Transverse colon (tissue), 4 donors: ENCODE measurements at regions not wholly inside any gene's neighbourhood (a gene's known extent, or its start where the extent isn't known, plus 50 kb on each side); places are given as distances from the start of the nearest gene placed in this dataset.
A peak's percentile ranks its signal among the peaks of the same experiment; 100 is the strongest.

Experiments
- DNase-seq: peaks from one replicate; pipeline ENCODE4 v3.0.0-alpha.2; 2019
- H3K27ac ChIP-seq, 4 donors: fragments of 200-600 bp; sonication (generic); 2 replicates each; pipeline ENCODE4 v1.5.1; 2016 to 2018; ENCODE audit warnings: inconsistent platforms in 4 of 4
- H3K27me3 ChIP-seq: fragments of 200-600 bp; sonication (generic); 2 replicates; pipeline ENCODE4 v1.5.1; 2017; ENCODE audit warnings: inconsistent platforms
- H3K36me3 ChIP-seq, 4 donors: fragments of 200-600 bp; sonication (generic); 2 replicates each; pipeline ENCODE4 v1.5.1; 2017 to 2019; ENCODE audit warnings: inconsistent platforms in 4 of 4
- H3K4me1 ChIP-seq, 4 donors: fragments of 200-600 bp; sonication (generic); 2 replicates each; pipeline ENCODE4 v1.5.1; 2017 to 2020; ENCODE audit warnings: inconsistent platforms in 4 of 4
- H3K4me3 ChIP-seq, 4 donors: fragments of 200-600 bp; sonication (generic); 1 replicate in 1 of 4; 2 replicates in 3 of 4; pipeline versions ENCODE4 v1.5.1 to v1.6.1; 2017 to 2019; ENCODE audit warnings: inconsistent platforms in 4 of 4
- H3K9me3 ChIP-seq, 2 donors: fragments of 200-600 bp; sonication (generic); 2 replicates each; pipeline ENCODE4 v1.5.1; 2017 to 2019; ENCODE audit warnings: inconsistent platforms in 2 of 2
- EP300 ChIP-seq: sonication (generic); formaldehyde crosslinking; IDR thresholded peaks from one replicate; pipeline ENCODE4 v1.6.1; 2017; ENCODE audit warnings: antibody characterized with exemption, low read depth
- POLR2A ChIP-seq: fragments of 450-650 bp; IDR thresholded peaks from one replicate; pipeline ENCODE4 v1.6.1; 2016; ENCODE audit warnings: antibody characterized with exemption, mild to moderate bottlenecking, moderate library complexity
- POLR2AphosphoS5 ChIP-seq, 3 donors: sonication (generic); formaldehyde crosslinking; IDR thresholded peaks; one replicate each; pipeline ENCODE4 v1.6.1; 2016; ENCODE audit warnings: antibody characterized with exemption in 3 of 3
- WGBS, 2 donors: methylation state at CpG; one replicate each; pipeline ENCODE4 v1.1.5; 2018; ENCODE audit warnings: low coverage in 1 of 2; 5-methylcytosine and 5-hydroxymethylcytosine counted together
- in situ Hi-C, 4 donors: fragments of 200-750 bp; cut with MboI; loops; one replicate each; pipeline versions ENCODE4 v1.15.0 to v1.15.1; 2017; ENCODE audit warnings: low sequenced_read_pairs in 3 of 4, low pct_ligation_motif_present in 1 of 4, low pct_unique_long_range_greater_than_20kb in 1 of 4
- intact Hi-C: fragments of 100-400 bp; cut with DNase I; formaldehyde crosslinking; loops from one replicate; pipeline ENCODE4 v1.15.1; 2023; ENCODE audit warnings: low total_unique reads
- TF ChIP-seq, protein P1 (sequence below), 5 experiments: fragments of 200-600 bp in 3 of 5; fragments of 450-650 bp in 2 of 5; sonication (generic) in 3 of 5; IDR thresholded peaks; 1 replicate in 2 of 5; 2 replicates in 3 of 5; pipeline ENCODE4 v1.5.1; 2016 to 2017; ENCODE audit warnings: antibody characterized with exemption in 5 of 5, inconsistent platforms in 3 of 5, mild to moderate bottlenecking in 2 of 5, moderate library complexity in 1 of 5

DNA sequence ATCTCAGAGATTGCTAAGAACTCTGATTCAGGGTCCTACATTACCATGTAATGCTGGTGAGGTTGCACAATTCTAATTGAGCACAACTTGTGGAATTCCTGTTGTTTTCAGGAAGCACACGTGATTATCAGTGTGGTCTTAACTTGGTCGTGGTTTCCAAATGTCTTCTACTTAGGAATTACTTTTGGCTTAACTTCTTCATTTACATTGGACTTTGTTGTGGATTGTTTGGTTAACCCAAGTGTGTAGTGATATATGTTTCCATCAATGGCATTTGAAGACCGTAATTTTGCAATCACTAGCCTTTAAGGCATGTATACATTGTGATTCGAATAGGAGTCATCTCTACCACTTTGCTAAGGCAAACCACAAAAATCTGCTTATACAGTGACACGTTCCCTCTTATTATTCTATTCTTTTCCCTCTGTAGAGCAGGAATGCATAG lies 373.3 kb downstream of the IRS1 start:
- H3K27me3 ChIP-seq: no peaks in the 10 kb centered on the region
- intact Hi-C loops (no loop called here), in situ Hi-C loops (no loop called here)
- no peak overlapping the region for H3K4me3 ChIP-seq
- no peak overlapping the region for H3K27ac ChIP-seq
- no peak for DNase-seq
- H3K4me1 ChIP-seq: peaks cover 0 to 6% (median 0%) of the 10 kb centered on the region in 4 donors
- WGBS, 2 donors: 70 to 75% methylated on average over 4 to 5 of the region's 5 CpGs
- no peaks in the 10 kb centered on the region for H3K36me3 ChIP-seq
- H3K9me3 ChIP-seq: no peaks in the 10 kb centered on the region
- TF ChIP-seq, protein P1, sequence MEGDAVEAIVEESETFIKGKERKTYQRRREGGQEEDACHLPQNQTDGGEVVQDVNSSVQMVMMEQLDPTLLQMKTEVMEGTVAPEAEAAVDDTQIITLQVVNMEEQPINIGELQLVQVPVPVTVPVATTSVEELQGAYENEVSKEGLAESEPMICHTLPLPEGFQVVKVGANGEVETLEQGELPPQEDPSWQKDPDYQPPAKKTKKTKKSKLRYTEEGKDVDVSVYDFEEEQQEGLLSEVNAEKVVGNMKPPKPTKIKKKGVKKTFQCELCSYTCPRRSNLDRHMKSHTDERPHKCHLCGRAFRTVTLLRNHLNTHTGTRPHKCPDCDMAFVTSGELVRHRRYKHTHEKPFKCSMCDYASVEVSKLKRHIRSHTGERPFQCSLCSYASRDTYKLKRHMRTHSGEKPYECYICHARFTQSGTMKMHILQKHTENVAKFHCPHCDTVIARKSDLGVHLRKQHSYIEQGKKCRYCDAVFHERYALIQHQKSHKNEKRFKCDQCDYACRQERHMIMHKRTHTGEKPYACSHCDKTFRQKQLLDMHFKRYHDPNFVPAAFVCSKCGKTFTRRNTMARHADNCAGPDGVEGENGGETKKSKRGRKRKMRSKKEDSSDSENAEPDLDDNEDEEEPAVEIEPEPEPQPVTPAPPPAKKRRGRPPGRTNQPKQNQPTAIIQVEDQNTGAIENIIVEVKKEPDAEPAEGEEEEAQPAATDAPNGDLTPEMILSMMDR (IDR thresholded peaks at IDR 0.05): no peak

DNA sequence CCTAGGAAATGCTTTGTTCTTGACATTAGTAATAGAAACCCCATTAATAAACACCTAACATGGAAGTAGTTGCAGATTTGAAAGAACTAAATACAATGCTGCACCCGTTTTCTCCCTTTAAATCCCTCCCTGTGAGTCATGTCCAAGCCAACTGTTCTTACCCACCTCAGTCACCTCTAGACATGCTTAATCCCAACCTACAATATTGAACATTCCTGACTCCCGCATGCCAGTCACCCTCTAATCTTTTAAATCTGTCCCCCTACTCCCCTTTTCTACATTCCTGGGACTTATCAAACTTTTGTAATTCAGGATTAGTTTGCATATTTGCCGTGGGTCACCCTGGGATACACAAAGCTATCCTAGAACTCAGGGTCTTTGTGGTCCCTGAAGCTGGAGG lies 374.6 kb downstream of the IRS1 start:
- H3K27me3 ChIP-seq: no peaks in the 10 kb centered on the region
- no peaks in the 10 kb centered on the region for H3K36me3 ChIP-seq
- intact Hi-C loops (no loop called here), in situ Hi-C loops (no loop called here)
- H3K4me1 ChIP-seq: peaks cover 0 to 6% (median 0%) of the 10 kb centered on the region in 4 donors
- no peaks in the 10 kb centered on the region for H3K9me3 ChIP-seq
- H3K4me3 ChIP-seq: no peak overlapping the region
- no peak for DNase-seq
- TF ChIP-seq POLR2A: no peak
- TF ChIP-seq, protein P1 (IDR thresholded peaks at IDR 0.05): no peak
- no peak for TF ChIP-seq EP300
- TF ChIP-seq POLR2AphosphoS5 (IDR thresholded peaks at IDR 0.05): no peak
- 67 to 86% methylated on average over 2 to 3 of the region's 3 CpGs for WGBS, 2 donors
- peak overlapping the region in 1 of 4 donors; percentile 7 for H3K27ac ChIP-seq

DNA sequence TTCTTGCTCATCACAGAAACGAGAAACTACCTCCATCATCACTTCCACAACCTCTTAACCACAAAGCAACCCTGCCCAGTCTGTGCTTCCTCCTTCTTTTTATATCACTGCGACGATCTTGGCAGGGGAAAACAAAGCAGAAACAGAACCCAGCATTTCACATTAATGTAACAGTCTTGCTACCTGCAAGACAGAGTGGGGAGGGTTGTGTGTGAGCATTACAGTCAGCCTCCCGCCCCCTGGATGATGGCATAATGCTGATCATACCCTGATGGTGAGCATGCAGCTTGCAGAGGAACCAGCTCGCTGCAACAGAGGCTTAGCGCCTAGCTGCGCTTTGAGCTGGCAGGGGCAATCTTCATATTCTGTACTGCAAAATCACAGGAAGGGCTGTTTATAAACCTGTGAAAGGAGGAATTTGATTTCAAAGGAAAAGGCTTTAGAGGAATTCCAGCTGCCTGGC lies 376.1 kb downstream of the IRS1 start:
- in situ Hi-C loops (no loop called here), intact Hi-C loops (no loop called here)
- Histone ChIP-seq H3K36me3 (no peaks in the 10 kb centered on the region), H3K4me3 (no peak overlapping the region), H3K27ac (peak overlapping the region in 3 of 4 donors; percentile 12 to 58 (median 37)), H3K4me1 (peaks cover 0 to 6% (median 0%) of the 10 kb centered on the region in 4 donors), H3K9me3 (no peaks in the 10 kb centered on the region), H3K27me3 (no peaks in the 10 kb centered on the region)
- TF ChIP-seq EP300 (no peak), POLR2AphosphoS5 (IDR thresholded peaks at IDR 0.05) (no peak), POLR2A (no peak)
- TF ChIP-seq, protein P1 (IDR thresholded peaks at IDR 0.05): no peak
- WGBS, 2 donors: 13 to 32% methylated on average over 3 to 7 of the region's 7 CpGs
- peak; percentile 8 for DNase-seq

DNA sequence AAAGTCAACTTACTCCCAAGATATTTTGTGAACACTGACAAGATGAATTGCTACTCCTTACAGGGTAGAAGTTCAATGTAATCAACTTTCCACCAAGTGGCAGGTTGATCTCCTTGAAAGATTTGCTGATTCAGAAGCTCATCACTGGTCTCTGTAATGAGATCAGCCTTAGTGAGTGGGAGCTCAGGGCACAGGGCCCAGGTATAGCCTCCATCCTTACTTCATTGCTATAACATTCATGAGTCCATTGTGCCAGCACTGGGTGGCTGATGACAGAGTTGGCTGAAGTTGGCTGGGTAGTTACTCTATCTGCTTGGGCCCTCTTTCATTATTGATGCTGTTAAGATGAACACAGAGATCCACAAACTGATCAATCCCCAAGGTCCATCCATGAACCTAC lies 379.0 kb downstream of the IRS1 start:
- DNase-seq: no peak
- Histone ChIP-seq H3K9me3 (no peaks in the 10 kb centered on the region), H3K4me1 (peaks cover 0 to 6% (median 0%) of the 10 kb centered on the region in 4 donors), H3K27me3 (no peaks in the 10 kb centered on the region), H3K27ac (no peak overlapping the region), H3K36me3 (no peaks in the 10 kb centered on the region), H3K4me3 (no peak overlapping the region)
- in situ Hi-C loops (no loop called here), intact Hi-C loops (no loop called here)
- TF ChIP-seq POLR2AphosphoS5 (IDR thresholded peaks at IDR 0.05): no peak

DNA sequence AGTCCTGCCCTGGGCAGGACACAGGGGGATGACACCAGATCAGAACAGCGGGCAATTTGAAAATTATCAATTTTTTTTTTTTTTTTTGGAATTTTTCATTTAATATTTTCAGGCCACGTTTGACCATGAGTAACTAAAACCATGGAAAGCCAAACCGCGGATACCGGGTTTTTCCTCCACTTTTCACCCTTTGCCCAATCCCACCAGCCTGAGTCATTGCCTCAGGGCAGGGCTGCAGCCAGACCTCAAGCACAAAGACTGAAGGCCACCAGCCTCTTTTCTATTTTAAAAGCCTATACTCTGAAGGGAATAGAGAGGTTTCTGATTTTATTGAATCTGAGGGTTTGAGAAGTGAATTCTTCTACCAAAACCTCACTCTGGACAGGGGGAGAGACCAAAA lies 381.1 kb downstream of the IRS1 start:
- in situ Hi-C loops (no loop called here), intact Hi-C loops (no loop called here)
- 96 to 100% methylated on average over 1 to 5 of the region's 5 CpGs for WGBS, 2 donors

More for the DNA sequence above, 381.1 kb downstream of the IRS1 start:
- Histone ChIP-seq H3K9me3 (no peaks in the 10 kb centered on the region), H3K36me3 (no peaks in the 10 kb centered on the region), H3K4me1 (peaks cover 0 to 2% (median 0%) of the 10 kb centered on the region in 4 donors), H3K27ac (no peak overlapping the region), H3K27me3 (no peaks in the 10 kb centered on the region), H3K4me3 (no peak overlapping the region)
- no peak for DNase-seq
- TF ChIP-seq, protein P1 (IDR thresholded peaks at IDR 0.05): no peak
- TF ChIP-seq POLR2AphosphoS5 (IDR thresholded peaks at IDR 0.05): no peak
- TF ChIP-seq POLR2A: no peak
- TF ChIP-seq EP300: no peak
